ENCODE measurements at regions not wholly inside any gene's neighbourhood (a gene's known extent, or its start where the extent isn't known, plus 50 kb on each side); places are given as distances from the start of the nearest gene placed in this dataset.
"Not testable (repeated sequence)": the region's sequence is repeated elsewhere in the genome, so short reads cannot be mapped to it uniquely, and the experiment has no call there.

- no peak for TF ChIP-seq POLR2A (IDR thresholded peaks at IDR 0.05)
- no peak for TF ChIP-seq CTCF (IDR thresholded peaks at IDR 0.05)
- intact Hi-C loops (cut with DNase I), result no loop called here
- Histone ChIP-seq H3K4me1 (peaks cover 0 to 6% of the 10 kb centered on the region in 2 donors), H3K4me3 (replicated peaks in 1 of 3) (no peak overlapping the region), H3K27me3 (no peaks in the 10 kb centered on the region), H3K27ac (no peak overlapping the region), H3K36me3 (no peaks in the 10 kb centered on the region), H3K9me3 (no peaks in the 10 kb centered on the region)
- 79 to 88% methylated on average over 7 of the region's 7 CpGs for WGBS, 2 donors
- no peak for DNase-seq
Measured at GRCh38 chr11:98736833-98737232, 283.9 kb upstream of the CNTN5 start.

- Histone ChIP-seq H3K4me1 (peaks cover 0 to 6% of the 10 kb centered on the region in 2 donors), H3K27me3 (no peaks in the 10 kb centered on the region), H3K27ac (no peak overlapping the region), H3K36me3 (no peaks in the 10 kb centered on the region), H3K4me3 (replicated peaks in 1 of 3) (no peak overlapping the region), H3K9me3 (no peaks in the 10 kb centered on the region)
- TF ChIP-seq POLR2A (IDR thresholded peaks at IDR 0.05) (no peak), CTCF (IDR thresholded peaks at IDR 0.05) (no peak)
- no peak for DNase-seq
- intact Hi-C loops (cut with DNase I), result no loop called here
Measured at GRCh38 chr11:98740321-98740720, 280.4 kb upstream of the CNTN5 start.

GRCh38 chr11:98763446-98763845 is 257.3 kb upstream of the CNTN5 start:
- H3K4me1 ChIP-seq; H3K27me3 ChIP-seq; intact Hi-C loops (cut with DNase I); H3K27ac ChIP-seq; H3K9me3 ChIP-seq; H3K36me3 ChIP-seq; DNase-seq; H3K4me3 ChIP-seq (replicated peaks in 1 of 3): not testable (repeated sequence)
- WGBS, 2 donors, result 98% methylated on average over 15 to 21 of the region's 21 CpGs

GRCh38 chr11:98766903-98767302 is 253.8 kb upstream of the CNTN5 start:
- 89% methylated on average over 2 of the region's 2 CpGs for WGBS, 2 donors

GRCh38 chr11:98770046-98770445 is 250.7 kb upstream of the CNTN5 start:
- H3K27me3 ChIP-seq; H3K9me3 ChIP-seq; H3K36me3 ChIP-seq; H3K4me1 ChIP-seq; intact Hi-C loops (cut with DNase I); H3K4me3 ChIP-seq (replicated peaks in 1 of 3); DNase-seq; H3K27ac ChIP-seq: not testable (repeated sequence)
- WGBS, 2 donors, result 81 to 87% methylated on average over 10 to 14 of the region's 29 CpGs

More at GRCh38 chr11:98766903-98767302, 253.8 kb upstream of the CNTN5 start:
- Histone ChIP-seq H3K4me1 (peaks cover 0 to 7% of the 10 kb centered on the region in 2 donors), H3K36me3 (no peaks in the 10 kb centered on the region), H3K4me3 (replicated peaks in 1 of 3) (no peak overlapping the region), H3K27ac (no peak overlapping the region), H3K27me3 (no peaks in the 10 kb centered on the region), H3K9me3 (no peaks in the 10 kb centered on the region)
- no peak for DNase-seq
- intact Hi-C loops (cut with DNase I), result no loop called here
- TF ChIP-seq CTCF (IDR thresholded peaks at IDR 0.05), result no peak
- no peak for TF ChIP-seq POLR2A (IDR thresholded peaks at IDR 0.05)

- WGBS, 2 donors, result 82 to 91% methylated on average over 4 of the region's 4 CpGs
- Histone ChIP-seq H3K36me3 (no peaks in the 10 kb centered on the region), H3K27me3 (no peaks in the 10 kb centered on the region), H3K4me1 (peaks cover 0 to 7% of the 10 kb centered on the region in 2 donors), H3K4me3 (replicated peaks in 1 of 3) (no peak overlapping the region), H3K9me3 (no peaks in the 10 kb centered on the region), H3K27ac (no peak overlapping the region)
- no peak for DNase-seq
- TF ChIP-seq CTCF (IDR thresholded peaks at IDR 0.05) (no peak), POLR2A (IDR thresholded peaks at IDR 0.05) (no peak)
- intact Hi-C loops (cut with DNase I), result no loop called here
Measured at GRCh38 chr11:98771791-98772190, 249.0 kb upstream of the CNTN5 start.
